Lower leg skin (tissue), 3 donors: ENCODE measurements at regions not wholly inside any gene's neighbourhood (a gene's known extent, or its start where the extent isn't known, plus 50 kb on each side); places are given as distances from the start of the nearest gene placed in this dataset.

ENCODE experiments used
- POLR2A ChIP-seq, 2 donors: fragments of 450-650 bp; IDR thresholded peaks; one replicate each; pipeline ENCODE4 v1.6.1; 2016 to 2017; ENCODE audit warnings: antibody characterized with exemption in 2 of 2, mild to moderate bottlenecking in 1 of 2, moderate library complexity in 1 of 2
- TF ChIP-seq, protein P1 (sequence below), 3 donors: fragments of 450-650 bp; IDR thresholded peaks; one replicate each; pipeline ENCODE4 v1.5.1; 2016; ENCODE audit warnings: antibody characterized with exemption in 3 of 3, mild to moderate bottlenecking in 3 of 3, moderate library complexity in 2 of 3

DNA sequence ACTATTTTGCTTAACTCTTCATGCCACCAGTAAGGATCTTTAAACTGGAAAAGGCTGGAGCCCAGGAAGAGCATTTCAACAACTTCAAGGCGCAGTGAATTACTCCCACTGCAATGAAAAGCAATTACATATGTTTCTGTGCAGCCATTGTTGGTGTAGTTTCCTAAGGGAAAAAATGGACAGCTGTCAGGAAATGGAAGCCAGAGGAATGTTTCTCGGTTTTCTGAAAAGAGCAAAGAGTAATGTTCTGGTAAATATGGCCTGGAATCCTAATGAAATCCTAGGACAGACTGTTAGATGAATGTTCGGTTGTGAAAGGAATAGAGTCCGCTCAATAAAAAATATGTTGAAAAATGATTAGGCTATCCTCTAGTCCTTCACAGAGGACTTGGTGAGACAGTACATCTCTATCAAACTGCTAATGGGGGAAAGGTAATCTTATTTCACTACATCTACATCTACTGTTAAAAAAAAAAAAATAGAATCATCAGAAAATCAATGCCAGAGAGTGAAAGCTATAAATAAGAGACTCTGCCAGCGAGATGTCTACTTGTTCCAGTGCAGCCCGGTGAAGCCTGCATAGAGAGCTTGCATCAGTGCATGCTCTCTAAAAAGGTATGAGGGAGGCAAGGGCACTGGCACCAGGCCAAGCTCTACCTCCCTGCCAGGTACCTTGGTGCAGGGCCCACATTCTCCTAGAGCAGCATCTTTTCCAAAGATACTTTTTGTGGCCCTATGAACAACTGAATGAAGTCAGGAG, 68.2 kb upstream of the TJP1 start:
- TF ChIP-seq, protein P1, sequence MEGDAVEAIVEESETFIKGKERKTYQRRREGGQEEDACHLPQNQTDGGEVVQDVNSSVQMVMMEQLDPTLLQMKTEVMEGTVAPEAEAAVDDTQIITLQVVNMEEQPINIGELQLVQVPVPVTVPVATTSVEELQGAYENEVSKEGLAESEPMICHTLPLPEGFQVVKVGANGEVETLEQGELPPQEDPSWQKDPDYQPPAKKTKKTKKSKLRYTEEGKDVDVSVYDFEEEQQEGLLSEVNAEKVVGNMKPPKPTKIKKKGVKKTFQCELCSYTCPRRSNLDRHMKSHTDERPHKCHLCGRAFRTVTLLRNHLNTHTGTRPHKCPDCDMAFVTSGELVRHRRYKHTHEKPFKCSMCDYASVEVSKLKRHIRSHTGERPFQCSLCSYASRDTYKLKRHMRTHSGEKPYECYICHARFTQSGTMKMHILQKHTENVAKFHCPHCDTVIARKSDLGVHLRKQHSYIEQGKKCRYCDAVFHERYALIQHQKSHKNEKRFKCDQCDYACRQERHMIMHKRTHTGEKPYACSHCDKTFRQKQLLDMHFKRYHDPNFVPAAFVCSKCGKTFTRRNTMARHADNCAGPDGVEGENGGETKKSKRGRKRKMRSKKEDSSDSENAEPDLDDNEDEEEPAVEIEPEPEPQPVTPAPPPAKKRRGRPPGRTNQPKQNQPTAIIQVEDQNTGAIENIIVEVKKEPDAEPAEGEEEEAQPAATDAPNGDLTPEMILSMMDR (IDR thresholded peaks at IDR 0.05): no peak
- TF ChIP-seq POLR2A (IDR thresholded peaks at IDR 0.05): no peak
